ENCODE measurements at regions not wholly inside any gene's neighbourhood (a gene's known extent, or its start where the extent isn't known, plus 50 kb on each side); places are given as distances from the start of the nearest gene placed in this dataset.

DNA sequence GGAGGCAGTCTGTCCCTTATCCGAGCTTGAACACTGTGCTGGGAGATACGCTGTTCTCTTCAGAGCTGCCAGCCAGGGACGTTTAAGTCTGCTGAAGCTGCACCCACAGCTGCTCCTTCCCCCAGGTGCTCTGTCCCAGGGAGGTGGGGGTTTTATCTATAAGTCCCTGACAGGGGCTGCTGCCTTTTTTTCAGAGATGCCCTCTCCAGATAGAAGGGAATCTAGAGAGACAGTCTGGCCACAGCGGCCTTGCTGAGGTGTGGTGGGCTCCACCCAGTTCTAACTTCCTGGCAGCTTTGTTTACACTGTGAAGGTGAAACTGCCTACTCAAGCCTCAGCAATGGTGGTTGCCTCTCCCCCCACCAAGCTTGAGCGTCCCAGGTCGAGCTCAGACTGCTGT lies 319.9 kb upstream of the GRM7 start:
- no peak for DNase-seq

DNA sequence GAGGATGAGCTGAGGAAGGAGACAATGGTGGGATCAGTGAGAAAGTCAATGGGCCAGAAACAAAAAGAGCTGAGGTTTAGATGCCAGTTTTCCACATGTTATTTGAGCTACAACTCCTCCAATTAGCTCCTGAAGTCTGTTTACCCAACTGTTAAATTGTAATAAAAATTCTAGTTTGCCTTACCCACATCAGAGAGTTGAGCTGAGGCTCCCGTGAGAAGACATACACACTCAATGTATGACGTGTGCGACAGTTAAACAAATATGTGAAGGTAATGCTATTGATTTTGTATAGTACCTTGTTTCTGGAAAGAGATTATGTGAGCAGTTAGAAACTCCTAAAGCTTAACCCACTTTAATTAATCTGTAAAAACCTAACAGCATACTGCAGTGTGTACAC lies 318.1 kb upstream of the GRM7 start:
- no peak for DNase-seq

DNA sequence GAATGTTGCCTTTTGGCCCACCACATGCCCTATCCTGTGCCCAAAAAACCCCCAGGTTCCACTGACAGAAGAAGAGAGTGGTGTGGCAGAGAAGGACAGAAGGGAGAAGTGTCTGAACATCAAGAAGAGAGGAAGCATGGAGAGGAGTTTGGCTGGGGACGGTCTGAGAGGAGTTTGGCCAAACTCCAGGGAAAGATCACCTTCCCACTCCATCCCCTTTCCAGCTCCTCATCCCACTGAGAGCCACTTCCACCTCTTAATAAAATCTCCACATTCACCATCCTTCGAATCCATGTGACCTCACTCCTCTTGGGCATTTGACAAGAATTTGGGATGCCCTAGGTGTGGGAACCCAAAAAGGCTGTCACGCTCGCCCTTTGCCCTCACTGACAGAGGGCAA lies 311.6 kb upstream of the GRM7 start:
- no peak for DNase-seq

DNA sequence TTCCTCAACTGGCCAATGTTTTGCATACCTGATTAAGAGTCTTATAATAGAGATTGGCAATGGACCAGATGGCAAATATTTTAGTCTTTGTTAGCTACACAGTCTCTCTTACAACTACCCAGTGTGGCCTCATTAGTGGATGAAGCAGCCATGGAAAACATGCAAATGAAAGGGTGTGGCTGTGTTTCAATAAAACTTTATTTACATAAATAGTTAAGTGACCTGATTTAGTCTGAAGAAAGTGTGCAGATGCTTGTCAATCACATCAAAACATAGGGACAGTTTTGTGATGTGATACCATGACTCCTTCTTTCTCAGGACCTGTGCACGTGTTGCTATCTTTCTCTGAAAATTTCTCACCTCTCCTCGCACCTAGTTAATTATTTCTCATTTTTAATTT lies 309.8 kb upstream of the GRM7 start:
- DNase-seq, result no peak

DNA sequence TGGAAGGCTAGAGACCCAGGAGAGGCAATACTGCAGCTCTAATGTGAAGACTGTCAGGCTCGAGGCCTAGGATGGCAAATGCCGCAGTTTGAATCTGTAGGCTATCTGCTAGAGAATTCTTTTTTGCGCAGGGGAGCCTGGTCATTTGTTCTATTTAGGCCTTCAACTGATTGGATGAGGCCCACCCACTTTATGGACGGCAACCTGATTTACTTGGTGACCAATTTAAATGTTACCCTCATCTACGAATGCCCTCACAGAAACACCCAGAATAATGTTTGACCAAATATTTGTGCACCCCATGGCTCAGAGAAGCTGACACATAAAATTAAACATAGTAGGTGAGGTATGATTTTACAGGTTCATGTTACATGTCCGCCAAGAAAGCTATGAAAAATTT lies 300.7 kb upstream of the GRM7 start:
- DNase-seq, result no peak

DNA sequence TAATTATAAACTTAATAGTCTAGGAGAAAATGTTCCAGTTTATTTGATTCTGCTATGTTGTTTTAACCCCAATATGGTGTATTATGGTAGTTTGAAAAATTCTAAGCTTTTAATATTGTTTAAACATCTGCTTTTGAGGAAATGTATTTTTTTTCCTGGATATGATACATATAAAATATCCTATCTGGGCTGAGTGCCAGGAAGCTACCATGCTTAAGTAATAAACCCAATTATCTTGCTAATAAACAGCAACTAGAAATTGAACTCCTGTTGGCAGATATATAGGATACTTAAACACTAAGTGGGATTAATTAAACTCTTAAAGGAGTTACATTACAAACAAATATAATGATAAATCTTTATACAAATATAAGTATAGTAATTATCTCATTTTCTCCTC lies 293.7 kb upstream of the GRM7 start:
- DNase-seq, result no peak

DNA sequence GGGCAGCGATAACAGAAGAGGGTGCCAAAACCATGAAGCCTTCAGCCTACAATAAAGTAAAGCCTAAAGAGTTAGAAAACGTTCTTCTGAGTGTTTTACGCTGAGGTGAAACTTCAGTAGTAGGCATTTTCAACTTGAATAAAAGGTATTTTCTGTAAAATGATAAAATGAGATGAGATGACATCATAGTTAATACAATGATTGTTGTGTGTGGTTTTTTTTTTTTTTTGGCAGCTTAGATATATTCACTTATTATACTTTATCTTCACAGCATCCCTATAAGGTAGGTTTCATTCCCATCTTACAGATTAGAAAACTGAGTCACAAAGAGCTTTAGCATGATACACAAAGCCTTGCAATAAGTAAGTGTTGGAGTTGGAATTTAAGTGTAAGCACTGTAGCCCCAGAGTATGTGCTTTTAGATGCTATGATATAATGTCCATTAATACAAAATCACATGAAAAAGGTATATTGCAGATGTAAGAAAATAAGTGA lies 291.9 kb upstream of the GRM7 start:
- no peak for DNase-seq

DNA sequence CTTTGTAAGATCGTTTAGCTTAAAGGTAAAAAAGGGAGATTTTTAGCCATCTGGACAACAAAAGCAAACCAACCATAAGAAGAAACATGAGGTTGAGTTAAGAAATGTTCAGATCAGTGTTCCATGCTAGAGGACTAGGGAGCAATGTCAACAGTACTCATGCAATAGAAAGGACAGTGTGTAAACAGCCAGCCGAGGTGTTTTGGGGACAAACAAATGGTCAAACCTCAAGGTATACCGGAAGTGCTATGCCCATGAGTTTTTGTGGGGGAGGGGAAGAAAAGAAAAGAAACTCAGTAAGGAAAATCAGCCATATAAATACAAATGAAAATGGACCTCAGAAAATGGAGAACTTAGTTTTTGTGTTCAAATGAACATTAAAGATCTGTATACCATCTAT lies 289.5 kb upstream of the GRM7 start:
- no peak for DNase-seq

DNA sequence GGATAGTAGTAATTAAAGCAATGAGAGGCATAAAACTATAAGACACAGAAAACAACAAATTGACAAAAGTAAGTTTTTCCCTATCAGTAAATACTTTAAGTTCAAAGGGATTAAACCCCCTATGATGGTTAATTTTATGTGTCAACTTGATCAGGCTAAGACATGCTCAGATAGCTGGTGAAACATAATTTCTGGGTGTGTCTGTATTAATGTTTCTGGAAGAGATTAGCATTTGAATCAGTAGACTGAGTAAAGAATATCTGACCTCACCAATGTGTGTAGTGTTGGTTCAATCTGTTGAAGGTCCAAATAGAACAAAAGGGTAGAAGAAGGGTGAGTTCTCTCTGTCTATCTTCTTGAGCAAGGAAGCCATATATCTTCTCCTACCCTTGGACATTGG lies 283.3 kb upstream of the GRM7 start:
- DNase-seq, result no peak

DNA sequence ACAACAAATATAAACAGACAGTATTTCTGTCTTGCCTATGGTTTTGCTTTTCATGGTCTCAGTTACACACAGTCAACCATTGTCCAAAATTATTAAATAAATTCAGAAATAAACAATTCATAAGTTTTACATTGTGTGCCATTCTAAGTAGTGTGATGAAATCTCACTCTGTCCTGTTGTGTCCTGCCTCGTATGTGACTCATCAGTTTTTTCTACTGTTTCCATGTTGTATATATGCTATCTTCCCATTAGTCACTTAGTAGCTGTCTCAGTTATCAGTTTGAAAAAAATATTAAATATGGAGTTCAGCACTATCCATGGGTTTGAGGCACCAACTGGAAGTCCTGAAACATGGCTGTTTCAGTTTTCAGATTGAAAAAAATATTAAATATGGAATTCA lies 282.4 kb upstream of the GRM7 start:
- DNase-seq, result no peak

DNA sequence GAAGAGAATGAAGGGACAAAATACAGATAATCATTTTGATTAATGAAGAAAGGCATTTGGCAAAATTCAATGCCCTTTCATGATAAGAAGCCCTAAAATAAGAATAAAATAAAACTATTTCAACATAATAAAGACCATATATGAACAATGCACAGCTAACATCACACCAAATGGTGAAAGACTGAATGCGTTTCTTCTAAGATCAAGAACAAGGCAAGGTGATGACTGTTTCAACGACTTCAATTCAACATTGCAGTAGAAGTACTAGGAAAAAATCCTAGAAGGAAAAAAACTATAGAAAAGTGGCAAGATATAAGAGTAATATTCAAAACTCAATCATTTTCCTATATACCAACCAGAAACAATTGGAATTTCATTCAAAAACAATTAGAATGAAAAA lies 280.1 kb upstream of the GRM7 start:
- no peak for DNase-seq

DNA sequence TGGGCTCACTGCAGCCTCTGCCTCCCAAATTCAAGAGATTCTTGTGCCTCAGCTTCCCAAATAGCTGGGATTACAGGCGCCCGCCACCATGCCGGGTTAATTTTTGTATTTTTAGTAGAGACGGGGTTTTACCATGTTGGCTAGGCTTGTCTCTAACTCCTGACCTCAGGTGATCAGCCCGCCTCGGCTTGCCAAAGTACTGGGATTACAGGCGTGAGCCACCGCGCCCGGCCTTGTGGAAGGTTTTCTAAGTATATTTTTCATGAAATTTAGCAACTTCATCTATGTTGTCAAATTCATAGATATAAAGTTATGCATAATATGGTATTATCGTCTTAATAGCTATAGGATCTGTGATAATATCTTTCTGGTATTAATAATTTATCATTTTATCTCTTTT lies 275.6 kb upstream of the GRM7 start:
- DNase-seq, result no peak

DNA sequence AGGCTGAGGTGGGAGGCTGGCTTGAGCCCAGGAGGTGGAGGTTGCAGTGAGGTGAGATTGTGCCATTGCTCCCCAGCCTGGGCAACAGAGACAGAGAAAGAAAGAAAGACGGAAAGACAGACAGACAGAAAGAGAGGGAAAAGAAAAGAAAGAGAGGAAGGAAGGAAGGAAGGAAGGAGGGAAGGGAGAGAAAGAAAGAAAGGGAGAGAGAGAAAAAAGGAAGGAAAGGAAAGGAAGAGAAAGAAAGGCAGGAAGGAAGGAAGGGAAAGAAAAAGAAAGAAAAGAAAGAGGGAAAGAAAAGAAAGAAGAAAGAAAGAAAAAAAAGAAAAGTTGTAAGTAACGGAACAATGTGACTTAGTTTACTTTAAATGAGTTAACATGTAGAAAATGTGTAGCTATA lies 260.7 kb upstream of the GRM7 start:
- no peak for DNase-seq

DNA sequence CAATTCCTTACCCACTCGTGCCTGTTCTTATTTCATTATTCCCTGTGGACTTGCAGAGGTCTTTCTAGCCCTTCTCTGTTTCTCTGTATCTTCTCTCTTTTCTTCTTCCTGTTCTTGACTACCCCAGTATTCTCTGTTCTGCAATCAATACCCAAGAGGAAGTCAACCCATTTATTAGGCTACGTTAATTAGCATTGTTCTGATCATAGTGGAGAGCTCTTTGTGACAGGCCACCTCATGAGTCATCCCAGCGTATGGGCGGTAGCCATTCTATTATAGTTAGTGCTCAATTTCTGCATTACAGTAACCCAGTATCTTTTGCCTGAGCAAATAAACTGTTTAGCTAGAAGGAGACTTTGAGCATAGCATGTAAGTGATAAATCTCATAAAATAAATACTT lies 259.5 kb upstream of the GRM7 start:
- no peak for DNase-seq

DNA sequence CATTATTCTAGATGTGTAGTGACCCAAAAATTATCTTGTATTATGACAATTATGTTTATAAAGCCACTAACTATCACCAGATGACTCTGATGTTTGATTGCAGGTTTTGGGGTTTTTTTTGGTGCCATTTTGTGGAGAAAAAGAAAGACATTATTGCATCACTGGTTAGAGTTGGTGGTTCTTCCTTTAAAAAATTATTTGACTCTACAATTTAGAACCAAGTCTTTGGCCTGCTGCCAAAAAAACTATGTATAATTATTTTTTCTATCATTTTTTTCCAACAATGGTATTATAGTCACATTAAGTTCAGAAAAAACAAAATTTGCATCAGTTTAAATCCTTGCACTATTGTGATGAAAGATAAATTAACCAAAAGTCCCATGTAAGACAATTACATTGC lies 258.6 kb upstream of the GRM7 start:
- DNase-seq, result no peak

DNA sequence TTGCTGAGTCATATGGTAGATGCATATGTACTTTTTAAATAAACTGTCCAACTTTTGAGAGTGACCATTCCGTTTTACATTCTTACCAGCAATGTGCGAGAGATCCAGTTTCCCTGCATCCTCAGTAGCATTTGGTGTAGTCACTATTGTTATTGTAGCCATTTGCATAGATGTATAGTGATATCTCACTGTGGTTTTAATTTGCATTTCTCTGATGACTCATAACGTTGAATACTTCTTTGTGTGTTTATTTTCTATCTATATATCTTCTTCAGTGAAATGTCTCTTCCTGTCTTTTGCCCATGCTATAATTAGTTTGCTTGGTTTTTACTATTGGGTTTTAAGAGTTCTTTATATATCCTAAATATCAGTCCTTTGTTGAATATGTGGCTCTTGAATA lies 255.7 kb upstream of the GRM7 start:
- DNase-seq, result no peak

DNA sequence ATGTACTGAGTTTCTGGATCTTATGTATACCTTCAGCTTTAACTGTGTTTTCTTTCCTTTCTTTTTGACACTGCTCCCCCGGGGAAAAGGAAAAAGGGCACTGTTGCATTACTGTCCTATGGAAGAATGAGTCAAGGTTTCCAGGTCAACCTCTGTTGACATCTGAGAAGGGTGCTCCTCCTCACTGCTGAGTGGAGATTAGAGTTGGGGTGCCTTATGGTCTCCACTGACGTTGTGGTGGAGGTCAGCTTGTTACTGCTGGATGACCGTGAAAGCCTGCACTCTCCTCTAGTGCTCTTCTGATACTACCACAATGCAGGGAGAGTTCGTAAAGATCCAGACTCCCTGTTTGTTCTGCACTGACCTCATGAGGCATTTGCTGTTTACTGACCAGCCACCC lies 252.1 kb upstream of the GRM7 start:
- DNase-seq, result no peak

DNA sequence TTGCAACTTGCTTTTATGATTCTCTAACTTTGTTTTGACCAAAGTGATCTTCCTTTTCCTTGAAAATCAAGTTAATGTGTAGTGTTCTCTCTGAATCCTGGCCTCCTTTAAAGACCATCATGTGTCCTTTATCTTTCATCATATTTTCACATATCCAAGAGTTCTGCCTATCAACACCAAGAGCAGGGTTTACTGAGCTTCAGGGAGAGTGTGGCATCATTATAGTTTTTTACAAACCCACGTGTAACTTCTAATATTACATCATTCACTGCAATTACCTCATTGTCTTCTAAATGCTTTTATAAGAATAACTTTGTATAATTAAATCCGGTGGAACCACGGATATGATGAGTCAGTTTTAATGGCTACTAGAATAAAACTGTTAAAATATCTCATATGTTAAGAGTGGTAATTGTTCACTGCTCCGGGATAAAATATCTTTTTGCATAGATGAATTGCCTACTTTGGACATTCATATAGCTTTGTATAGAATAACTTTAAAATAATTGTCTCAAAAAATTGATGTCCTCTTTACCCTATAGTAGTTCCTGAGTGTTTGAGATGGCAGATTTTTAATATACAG lies 248.8 kb upstream of the GRM7 start:
- no peak for DNase-seq

DNA sequence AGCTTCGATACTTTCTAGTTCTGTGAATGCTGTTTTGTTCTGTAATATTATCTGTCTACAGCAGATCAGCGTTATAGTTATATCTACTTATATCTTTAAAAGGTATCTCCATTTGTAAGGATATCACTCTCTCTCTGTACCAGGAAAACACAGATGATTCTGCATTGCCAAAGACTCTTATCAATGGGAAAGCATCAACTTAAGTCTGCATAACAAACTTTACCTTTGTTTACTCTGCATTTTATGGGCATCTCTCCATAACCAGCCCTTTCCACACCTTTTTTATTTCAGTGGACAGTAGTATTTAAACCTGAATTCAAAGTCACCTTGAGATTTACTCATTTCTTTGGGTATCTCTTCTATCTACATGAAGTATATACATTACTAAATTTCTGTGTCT lies 238.7 kb upstream of the GRM7 start:
- DNase-seq, result no peak

DNA sequence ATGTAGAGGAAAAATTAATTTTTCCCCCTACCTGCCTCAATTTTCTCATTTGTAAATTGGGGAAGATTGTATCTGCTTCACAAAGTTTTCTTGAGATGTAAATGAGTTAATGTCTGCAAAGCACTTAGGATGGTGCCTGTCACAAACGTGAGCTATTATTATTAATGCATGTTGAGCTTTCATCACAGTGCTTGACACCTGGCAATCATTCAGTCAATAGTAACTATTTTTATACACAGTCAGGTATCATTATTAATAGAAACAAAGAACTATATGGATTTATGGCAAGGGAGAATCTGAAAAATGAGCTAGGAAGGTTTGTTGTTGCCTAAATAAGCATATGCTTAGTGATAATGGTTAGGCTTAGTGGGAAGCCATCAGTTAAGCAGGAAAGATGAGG lies 238.2 kb upstream of the GRM7 start:
- no peak for DNase-seq

DNA sequence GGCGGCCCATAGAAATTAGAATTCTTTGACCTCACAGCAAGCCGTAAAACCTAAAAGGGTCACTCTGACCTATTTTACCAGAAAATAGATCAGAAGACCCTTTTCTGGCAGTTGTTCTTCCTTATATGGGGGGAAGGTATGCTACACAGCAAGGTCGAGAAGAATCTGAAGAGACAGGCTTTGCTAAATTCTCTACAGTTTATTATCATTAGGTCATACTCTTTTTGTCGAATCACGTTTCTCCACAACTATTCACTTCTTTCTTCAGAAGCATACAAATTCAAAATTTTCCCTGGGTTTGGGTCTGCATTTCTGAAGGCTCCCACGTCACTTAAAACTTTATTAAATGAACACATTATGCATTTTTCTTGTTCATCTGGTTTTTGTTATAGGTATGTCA lies 229.5 kb upstream of the GRM7 start:
- DNase-seq, result no peak

DNA sequence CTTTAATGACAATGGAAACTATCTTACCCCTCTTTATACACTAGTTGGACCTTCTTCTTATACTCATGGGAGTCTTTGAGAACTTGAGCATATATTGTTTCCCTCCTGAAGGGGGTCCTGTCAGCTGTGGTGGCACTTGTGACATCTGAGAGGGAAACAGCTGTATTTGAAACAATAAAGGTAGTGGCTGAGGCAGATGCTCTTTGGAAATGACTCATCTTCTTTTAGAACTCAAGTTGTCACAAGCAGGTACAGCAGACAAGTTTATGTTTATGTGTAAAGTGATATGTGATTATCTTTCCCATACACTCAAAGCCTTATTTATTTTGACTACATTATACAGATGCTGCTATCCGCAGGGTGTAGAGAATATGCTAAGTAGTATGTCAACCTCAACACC lies 220.0 kb upstream of the GRM7 start:
- DNase-seq, result no peak

DNA sequence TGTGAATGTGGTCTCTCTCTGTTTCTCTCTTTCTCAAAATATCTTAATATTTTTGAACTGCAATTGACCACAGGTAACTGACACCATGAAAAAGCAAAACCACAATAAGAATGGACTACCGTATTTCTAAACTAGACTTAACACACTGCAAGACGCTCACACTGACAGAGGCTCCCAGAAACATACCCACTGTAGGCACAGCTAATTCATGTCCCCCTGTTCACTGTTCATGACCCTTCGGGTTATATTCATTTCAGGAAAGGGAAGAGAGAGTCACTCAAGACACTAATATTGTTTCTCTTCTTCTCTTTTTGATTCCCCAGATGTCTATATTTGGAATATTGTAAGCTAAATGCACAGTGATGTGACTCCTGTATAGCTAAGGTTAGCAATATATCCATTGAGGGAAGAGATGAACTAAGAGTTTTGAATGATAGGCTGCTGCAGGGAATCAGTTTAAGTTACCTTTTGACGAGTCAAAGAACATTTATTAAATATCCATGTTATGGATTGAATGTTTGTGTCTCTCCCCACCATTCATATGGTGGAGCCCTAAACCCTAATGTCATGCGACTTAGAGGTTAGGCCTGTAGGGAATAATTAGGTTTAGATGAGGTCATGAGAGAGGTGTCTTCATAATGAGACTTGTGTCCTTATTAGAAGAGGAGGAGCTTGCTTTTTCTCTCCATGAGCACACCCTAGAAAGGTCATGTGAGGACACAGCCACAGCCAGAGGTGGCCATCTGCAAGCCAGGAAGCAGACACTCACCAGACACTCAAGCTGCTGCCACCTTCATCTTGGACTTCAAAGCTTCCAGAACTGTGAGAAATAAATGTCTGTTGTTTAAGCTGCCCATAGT lies 216.6 kb upstream of the GRM7 start:
- DNase-seq, result no peak

DNA sequence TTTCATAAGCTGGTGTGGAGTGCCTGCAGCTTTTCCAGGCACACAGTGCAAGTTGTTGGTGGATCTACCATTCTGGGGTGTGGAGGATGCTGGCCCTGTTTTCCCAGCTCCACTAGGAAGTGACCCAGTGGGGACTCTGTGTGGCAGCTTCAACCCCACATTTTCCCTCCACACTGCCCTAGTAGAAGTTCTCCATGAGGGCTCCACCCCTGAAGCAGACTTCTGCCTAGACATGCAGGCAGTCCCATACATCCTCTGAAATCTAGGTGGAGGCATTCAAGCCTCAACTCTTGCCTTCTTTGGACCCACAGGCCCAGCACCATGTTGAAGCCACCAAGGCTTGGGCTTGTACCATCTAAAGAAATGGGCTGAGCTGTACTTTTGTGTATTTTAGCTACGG lies 206.2 kb upstream of the GRM7 start:
- DNase-seq, result no peak

DNA sequence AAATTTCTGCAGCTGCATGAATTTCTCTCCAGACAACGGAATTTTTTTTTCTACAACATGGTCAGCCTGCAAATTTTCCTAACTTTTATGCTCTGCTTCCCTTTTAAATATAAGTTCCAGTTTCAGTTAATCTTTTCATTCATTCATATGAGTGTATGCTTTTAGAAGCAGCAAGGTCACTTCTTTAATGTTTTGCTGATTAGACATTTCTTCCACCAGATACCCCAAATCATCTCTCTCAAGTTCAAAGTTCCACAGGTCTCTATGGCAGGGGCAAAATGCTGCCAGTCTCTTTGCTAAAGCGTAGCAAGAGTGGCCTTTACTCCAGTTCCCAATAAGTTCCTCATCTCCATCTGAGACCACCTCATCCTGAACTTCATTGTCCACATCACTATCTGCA lies 205.6 kb upstream of the GRM7 start:
- DNase-seq, result no peak
